ENCODE measurements at regions not wholly inside any gene's neighbourhood (a gene's known extent, or its start where the extent isn't known, plus 50 kb on each side); places are given as distances from the start of the nearest gene placed in this dataset.

- DNase-seq: no peak
These were observed 180.5 kb downstream of the RSL24D1 start for GRCh38 chr15:55016225-55016624.

- no peak for DNase-seq
These were observed 181.7 kb downstream of the RSL24D1 start for GRCh38 chr15:55015093-55015445.

- no peak for DNase-seq
These were observed 182.2 kb downstream of the RSL24D1 start for GRCh38 chr15:55014391-55015092.

DNA sequence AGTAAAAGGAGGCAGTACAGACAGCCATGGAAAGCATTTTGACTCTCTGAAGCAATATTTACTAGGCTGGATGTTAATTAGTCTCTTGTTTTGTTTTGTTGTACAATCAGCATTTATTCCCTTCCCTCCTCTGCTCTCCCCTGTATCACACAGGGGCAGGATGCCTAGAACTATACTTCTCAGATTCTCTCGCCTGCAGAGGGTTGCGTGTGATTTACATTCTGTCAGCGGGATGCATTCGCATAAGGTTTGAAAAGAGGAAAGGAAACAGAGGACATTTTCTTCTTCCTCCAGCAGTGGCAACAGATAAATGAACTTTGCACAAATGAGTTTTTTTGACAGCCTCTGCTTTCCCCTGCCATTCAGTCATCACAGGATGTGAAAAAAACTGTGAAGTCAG lies 188.3 kb downstream of the RSL24D1 start:
- DNase-seq: no peak

DNA sequence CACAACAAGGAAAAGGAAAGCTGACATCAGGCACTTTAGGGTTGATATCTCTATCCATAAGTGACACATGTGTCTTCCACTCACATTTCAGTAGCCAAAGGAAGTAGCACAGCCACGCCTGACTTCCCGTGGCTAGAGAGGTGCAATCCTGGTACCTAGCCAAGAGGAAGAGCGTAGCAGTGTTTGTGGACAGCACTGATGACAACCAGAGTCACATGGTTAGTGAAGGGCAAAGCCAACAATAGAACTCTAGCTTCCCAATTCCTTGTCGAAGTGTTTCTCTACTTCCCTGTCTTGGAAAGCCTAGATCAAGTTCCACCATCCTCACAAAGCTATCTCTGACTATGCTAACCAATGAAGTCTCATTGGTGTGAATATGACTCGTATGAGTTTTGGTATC lies 189.2 kb downstream of the RSL24D1 start:
- no peak for DNase-seq

- no peak for DNase-seq
These were observed 191.1 kb downstream of the RSL24D1 start for GRCh38 chr15:55005679-55006078.

DNA sequence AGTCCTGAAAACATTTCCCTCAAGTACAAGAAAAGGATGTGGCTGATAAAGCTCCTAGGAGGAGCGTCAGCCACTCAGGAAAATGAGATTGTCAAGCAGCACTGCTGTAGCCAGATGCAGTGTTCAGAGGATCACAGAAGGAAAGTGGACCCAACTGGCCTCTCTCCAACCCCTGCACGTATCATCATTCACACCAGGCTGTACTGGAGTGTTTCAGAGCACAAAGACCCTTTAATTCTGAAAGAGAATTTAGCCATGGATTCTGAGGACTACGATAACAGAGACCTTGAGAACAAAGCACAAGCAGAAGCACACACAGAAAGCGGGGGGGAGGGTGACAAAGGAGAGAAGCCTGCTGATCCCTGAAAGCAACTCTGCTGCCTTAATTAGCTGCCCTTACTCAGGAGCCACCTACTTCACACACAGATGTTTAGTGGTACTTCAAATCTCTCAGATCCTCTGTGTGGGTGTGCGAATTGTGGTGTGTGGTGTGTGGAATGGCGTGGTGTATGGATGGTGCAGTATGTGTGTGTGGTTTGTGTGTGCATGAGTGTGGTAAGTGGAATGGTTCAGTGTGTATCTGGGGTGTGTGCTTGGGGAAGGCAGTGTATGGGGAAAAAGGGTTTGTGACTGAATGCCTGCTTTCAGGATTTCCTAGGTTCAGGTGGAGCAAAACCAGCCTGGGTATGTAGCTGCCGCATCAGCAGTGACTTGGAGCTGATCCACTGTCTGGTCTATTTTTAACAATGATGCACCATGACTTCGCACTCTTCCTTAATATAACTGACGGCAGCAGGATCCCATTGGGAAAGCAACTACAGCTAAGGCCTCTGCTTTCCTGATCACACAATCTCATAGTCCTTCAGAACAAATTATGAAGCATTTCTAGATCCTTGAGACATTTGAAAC lies 192.5 kb downstream of the RSL24D1 start:
- DNase-seq: no peak

- no peak for DNase-seq
These were observed 198.1 kb downstream of the RSL24D1 start for GRCh38 chr15:54998661-54999060.

- no peak for DNase-seq
These were observed 205.9 kb downstream of the RSL24D1 start for GRCh38 chr15:54990793-54991192.

- no peak for DNase-seq
These were observed 208.9 kb downstream of the RSL24D1 start for GRCh38 chr15:54987881-54988280.

DNA sequence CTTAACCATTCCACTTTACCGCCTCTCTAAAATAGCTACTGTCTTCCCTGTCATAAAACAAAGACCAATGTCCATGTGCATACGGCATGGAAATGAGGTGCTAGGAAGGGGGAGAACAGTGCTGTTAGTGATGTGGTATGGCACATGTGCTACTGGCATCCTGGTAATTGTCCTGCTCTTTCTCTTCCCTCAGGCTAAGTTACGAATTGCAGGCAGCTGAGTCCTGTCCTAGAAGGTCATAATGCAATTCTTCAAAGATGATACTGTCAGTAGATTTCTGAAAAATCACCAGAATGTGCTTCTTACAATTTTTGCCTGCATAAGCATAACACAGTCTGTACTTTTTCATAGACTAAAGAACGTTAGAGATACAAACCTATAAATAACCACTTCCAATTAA lies 216.8 kb downstream of the RSL24D1 start:
- DNase-seq: no peak

DNA sequence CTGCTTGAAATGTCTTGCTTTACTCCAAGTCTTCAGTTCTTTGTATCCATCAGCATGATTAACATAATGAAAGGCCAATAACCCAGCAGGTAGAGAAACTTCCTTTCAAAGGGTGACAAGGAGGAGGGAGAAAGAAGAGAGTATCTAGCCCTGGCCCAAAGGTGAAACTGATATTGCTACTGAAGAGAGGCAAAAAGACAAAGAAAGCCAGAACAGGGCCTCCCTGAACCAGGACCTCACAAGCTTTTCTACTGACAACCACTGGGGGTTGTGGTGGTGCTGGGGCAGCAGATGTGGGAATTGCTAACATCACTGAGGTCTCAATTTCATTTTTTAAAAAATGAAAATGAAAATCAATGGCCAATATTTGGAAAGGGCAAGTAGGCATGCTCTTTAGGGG lies 234.1 kb downstream of the RSL24D1 start:
- DNase-seq: no peak

GRCh38 chr15:54960266-54960665 lies 236.5 kb downstream of the RSL24D1 start:
- DNase-seq: no peak

GRCh38 chr15:54941417-54941816 lies 255.3 kb downstream of the RSL24D1 start:
- DNase-seq: no peak

DNA sequence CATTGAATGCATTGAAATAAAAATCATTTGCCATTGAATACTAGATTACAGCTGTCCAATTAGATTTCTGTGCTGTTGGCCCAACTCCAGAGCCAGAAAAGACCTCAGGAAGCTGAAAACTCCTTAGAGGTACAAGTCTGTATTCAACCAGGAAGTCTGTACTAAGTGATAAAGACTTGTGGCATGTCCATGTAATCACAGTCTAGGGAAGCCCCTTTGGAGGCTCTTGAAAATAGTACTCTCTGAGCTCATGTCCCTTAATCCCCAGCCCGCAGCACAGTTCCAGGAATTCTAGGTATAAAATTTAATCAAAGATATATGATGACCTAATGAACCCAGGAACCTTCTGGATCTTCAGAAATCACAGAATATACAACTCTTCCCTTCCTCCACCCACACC lies 279.4 kb downstream of the RSL24D1 start:
- DNase-seq: no peak

- DNase-seq: no peak
These were observed 281.4 kb downstream of the RSL24D1 start for GRCh38 chr15:54915380-54915779.

DNA sequence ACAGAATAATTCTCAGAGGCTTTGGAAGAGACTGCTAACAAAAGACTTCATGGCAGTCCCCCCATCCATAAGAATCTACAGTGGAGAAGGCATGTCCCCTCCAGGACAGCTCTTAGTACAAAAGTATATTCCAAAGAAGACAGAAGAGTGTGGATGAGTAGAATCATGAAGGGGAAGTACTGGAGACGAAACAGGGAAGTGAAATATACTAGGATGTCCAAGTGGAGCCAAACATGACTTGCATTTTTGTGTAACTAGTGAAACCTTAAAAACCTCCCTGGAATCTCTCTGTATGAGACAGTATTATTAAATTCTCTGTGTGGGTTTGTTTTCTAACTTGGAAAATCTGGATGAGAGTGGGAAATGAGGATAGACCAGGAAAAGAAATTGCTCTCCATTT lies 312.4 kb downstream of the RSL24D1 start:
- no peak for DNase-seq

DNA sequence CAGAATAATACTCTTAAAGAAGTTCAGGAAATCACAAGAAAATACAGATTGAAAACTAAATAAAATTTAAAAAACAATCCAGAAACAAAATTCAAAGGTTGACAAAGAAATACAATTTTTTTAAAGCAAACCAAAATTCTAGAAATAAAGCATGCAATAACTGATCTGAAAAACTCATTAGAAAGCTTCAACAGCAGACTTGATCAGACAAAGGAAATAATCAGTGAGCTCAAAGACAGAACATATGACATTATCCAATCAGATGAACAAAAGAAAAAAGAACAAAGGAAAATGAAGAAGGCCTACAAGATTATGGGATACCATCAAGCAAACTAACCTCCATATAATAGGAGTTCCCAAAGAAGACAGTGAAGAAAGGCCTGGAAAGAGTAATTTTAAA lies 336.8 kb downstream of the RSL24D1 start:
- no peak for DNase-seq

- DNase-seq: no peak
These were observed 342.1 kb downstream of the RSL24D1 start for GRCh38 chr15:54854667-54855066.

DNA sequence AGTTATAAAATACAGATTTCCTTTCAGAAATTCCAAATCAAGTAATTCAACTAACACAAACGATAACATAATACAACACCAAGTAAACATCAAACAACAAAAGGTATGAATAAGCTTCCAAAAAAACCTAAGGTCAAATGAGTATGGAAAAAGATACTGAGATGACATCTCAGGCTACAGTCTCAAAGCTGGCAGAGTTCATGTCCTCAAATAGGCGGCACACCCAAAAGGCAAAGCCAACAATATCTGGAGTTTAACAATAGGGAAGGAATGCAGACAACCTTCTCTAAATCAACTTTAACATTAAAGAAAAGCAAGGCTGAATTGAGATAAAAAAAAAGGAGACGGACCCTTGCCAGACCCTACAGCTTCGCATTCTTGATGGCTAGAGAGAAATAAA lies 346.6 kb downstream of the RSL24D1 start:
- DNase-seq: no peak

DNA sequence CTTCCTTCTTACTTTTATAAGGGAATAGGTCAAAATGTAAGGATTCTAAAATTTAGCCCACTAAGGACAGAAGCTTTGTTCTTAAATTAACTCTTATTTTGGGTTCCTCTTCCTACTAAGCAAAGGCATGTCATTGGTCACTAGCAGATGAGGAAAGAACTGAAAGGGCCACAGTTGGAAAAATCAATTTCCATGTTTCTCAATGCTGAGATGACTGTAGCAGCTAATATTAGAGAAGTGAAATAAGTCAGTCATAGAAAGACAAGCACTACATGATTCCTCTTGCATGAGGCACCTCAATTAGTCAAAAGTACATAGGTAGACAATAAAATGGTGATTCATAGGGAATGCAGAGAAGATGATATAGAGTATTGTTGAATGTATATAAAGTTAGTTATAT lies 353.7 kb downstream of the RSL24D1 start:
- DNase-seq: no peak

- DNase-seq: no peak
These were observed 354.9 kb downstream of the RSL24D1 start for GRCh38 chr15:54841701-54842305.

GRCh38 chr15:54840621-54841398 lies 355.9 kb downstream of the RSL24D1 start:
- DNase-seq: no peak

All from NCI-H446 (cell line).